ENCODE measurements at regions not wholly inside any gene's neighbourhood (a gene's known extent, or its start where the extent isn't known, plus 50 kb on each side); places are given as distances from the start of the nearest gene placed in this dataset.
A peak's percentile ranks its signal among the peaks of the same experiment; 100 is the strongest.
"Not testable (repeated sequence)": the region's sequence is repeated elsewhere in the genome, so short reads cannot be mapped to it uniquely, and the experiment has no call there.

GRCh38 chr3:15851735-15852134 is 54.0 kb upstream of the ANKRD28 start:
- DNase-seq: no peak
- peaks cover 8 to 38% of the 10 kb centered on the region in 2 donors for H3K36me3 Mint-ChIP-seq
- H3K4me1 Mint-ChIP-seq: peaks cover 22 to 35% of the 10 kb centered on the region in 2 donors
- ATAC-seq (replicated peaks): no peak
- no peak overlapping the region for H3K4me3 Mint-ChIP-seq
- peaks cover 0 to 4% of the 10 kb centered on the region in 2 donors for H3K9me3 Mint-ChIP-seq
- no peak overlapping the region for H3K27ac Mint-ChIP-seq
- H3K27me3 Mint-ChIP-seq: no peaks in the 10 kb centered on the region

DNA sequence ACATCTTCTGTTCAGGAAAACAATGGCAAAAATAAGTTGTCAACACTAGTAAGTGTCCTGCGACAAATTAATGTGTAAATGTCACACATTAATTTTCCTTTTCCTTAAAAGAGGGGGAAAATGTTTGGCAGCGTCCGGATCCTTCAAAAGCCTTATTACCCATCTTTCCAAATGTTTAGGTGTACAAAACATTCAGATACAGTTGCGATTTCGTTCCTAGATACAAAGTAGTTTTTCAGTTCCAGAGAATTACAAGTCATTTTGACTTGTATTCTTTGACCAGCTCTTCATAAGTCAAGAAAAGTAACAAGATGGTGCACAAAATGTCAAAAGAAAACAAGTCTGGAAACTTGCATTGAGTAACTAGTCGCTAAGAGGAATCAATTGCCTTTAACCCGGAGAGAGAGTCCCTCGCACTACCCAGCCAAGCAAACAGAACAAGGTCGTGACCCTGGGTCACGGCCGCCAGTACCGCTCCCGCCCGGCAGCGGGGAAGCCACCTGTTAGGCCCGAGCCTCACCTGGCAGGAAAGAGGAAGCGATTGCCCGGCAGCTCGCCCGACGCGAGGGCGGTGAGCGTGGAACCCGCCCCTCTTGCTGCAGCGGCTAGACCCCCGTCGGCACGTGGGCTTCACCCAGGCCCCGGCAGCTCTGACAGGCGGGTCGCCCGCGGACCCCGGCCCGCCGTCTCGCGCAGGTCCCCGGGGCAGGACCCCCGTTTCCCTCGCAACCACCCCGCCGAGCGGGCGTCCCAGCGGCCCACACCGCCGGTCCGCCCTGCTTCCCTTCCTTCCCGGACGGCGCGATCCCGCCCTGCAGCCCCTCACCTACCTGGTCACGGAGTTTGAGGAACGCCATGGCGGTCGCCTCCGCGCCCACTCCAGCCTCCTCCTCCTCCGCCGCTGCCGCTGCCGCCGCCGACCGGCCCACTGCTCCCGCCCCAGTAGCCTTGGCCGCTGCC is 61.0 kb upstream of the ANKRD28 start:
- DNase-seq: peak; percentile 70
- H3K36me3 Mint-ChIP-seq: peaks cover 5 to 21% of the 10 kb centered on the region in 2 donors

GRCh38 chr3:15859507-15860013 is 61.8 kb upstream of the ANKRD28 start:
- Mint-ChIP-seq H3K9me3 (no peaks in the 10 kb centered on the region), H3K36me3 (peaks cover 3 to 15% of the 10 kb centered on the region in 2 donors), H3K27me3 (no peaks in the 10 kb centered on the region), H3K4me1 (peaks cover 13 to 36% of the 10 kb centered on the region in 2 donors), H3K27ac (peak overlapping the region; percentile 97), H3K4me3 (peak overlapping the region; percentile 95 to 99)
- DNase-seq (peak; percentile 68), ATAC-seq (replicated peaks) (peak; percentile 79 to 83)

More for the DNA sequence above, 61.0 kb upstream of the ANKRD28 start:
- Mint-ChIP-seq H3K27me3 (no peaks in the 10 kb centered on the region), H3K27ac (peak overlapping the region; percentile 75), H3K4me3 (peak overlapping the region; percentile 84 to 99), H3K9me3 (no peaks in the 10 kb centered on the region), H3K4me1 (peaks cover 17 to 44% of the 10 kb centered on the region in 2 donors)
- ATAC-seq (replicated peaks): peak; percentile 77 to 78

GRCh38 chr3:15860014-15860934 is 62.5 kb upstream of the ANKRD28 start:
- H3K27ac Mint-ChIP-seq: peak overlapping the region; percentile 88
- peaks cover 2 to 4% of the 10 kb centered on the region in 2 donors for H3K9me3 Mint-ChIP-seq
- H3K4me1 Mint-ChIP-seq: peaks cover 10 to 32% of the 10 kb centered on the region in 2 donors
- peak overlapping the region; percentile 83 to 99 for H3K4me3 Mint-ChIP-seq
- H3K27me3 Mint-ChIP-seq: no peaks in the 10 kb centered on the region
- DNase-seq (peak; percentile 44), ATAC-seq (replicated peaks) (peak; percentile 74)
- H3K36me3 Mint-ChIP-seq: peaks cover 7 to 15% of the 10 kb centered on the region in 2 donors

- H3K27ac Mint-ChIP-seq: peak overlapping the region; percentile 88
- ATAC-seq (replicated peaks): no peak
Observed at GRCh38 chr3:15861163-15861562, 63.4 kb upstream of the ANKRD28 start.

GRCh38 chr3:15872807-15873206 is 75.0 kb upstream of the ANKRD28 start:
- no peaks in the 10 kb centered on the region for H3K4me1 Mint-ChIP-seq
- H3K27ac Mint-ChIP-seq: no peak overlapping the region
- H3K9me3 Mint-ChIP-seq: peaks cover 0 to 2% of the 10 kb centered on the region in 2 donors
- peaks cover 0 to 3% of the 10 kb centered on the region in 2 donors for H3K36me3 Mint-ChIP-seq
- DNase-seq: no peak
- ATAC-seq (replicated peaks): no peak
- H3K4me3 Mint-ChIP-seq: no peak overlapping the region
- peaks cover 0 to 5% of the 10 kb centered on the region in 2 donors for H3K27me3 Mint-ChIP-seq

More at GRCh38 chr3:15861163-15861562, 63.4 kb upstream of the ANKRD28 start:
- DNase-seq: no peak
- peaks cover 7 to 27% of the 10 kb centered on the region in 2 donors for H3K4me1 Mint-ChIP-seq
- H3K4me3 Mint-ChIP-seq: peak overlapping the region; percentile 83 to 99
- H3K36me3 Mint-ChIP-seq: peaks cover 9 to 15% of the 10 kb centered on the region in 2 donors
- H3K9me3 Mint-ChIP-seq: peaks cover 2 to 4% of the 10 kb centered on the region in 2 donors
- no peaks in the 10 kb centered on the region for H3K27me3 Mint-ChIP-seq

DNA sequence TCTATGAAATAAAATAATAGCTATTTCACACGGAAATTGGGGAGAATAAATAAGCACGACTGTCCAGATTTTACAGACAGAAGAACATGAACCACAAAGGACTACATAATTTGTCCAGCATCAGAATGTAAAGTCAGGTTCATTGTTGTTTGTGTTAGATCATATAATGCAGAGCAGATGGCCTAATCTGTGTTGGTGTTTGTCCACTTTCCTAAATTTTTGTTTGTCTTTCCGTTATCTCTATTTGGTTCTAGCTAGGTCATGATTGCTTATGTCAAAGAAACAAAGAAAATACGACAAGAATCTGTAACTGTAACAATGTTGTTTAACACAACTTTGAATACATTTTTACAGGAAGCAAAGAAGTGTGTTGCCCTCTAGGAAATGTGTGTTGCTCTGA is 75.6 kb upstream of the ANKRD28 start:
- ATAC-seq (replicated peaks): no peak
- H3K9me3 Mint-ChIP-seq: peaks cover 5% of the 10 kb centered on the region in 2 donors

DNA sequence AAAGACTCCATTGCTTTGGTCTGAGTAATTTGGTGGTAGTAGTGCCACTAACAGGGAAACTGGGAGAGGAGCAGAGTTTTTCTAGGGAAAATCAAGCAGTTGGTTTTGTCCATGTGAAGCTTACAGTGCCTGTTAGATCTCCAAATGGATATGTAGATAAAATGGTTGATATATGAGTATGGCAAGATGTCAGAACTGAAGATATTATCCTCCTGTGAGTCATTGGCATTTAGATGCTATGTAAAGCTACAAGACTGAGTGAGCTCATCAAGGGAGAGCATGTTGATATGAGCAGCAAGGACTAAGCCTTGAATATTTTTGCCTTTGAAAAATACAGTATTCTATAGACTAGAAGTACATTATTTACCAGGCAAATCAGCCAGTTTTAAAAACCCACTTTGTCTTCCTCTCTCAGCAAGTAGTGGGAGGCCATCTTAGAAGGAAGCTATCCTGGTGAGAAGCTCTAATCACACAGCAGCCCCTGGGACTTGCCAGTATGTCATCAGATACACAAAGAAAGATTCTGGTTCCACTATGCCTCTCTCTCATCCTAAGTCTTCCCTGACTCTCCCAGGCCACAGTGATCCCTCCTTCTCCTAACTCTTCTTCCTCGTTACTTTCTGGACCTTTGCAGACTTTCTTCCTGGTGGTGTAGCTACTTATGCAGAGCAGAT is 77.4 kb upstream of the ANKRD28 start:
- Mint-ChIP-seq H3K9me3 (peaks cover 5% of the 10 kb centered on the region in 2 donors), H3K4me3 (no peak overlapping the region), H3K4me1 (no peaks in the 10 kb centered on the region), H3K36me3 (peaks cover 12 to 14% of the 10 kb centered on the region in 2 donors), H3K27me3 (peaks cover 0 to 5% of the 10 kb centered on the region in 2 donors), H3K27ac (no peak overlapping the region)
- DNase-seq (no peak), ATAC-seq (replicated peaks) (no peak)

More for the DNA sequence above, 75.6 kb upstream of the ANKRD28 start:
- H3K27ac Mint-ChIP-seq: no peak overlapping the region
- H3K4me1 Mint-ChIP-seq: no peaks in the 10 kb centered on the region
- H3K4me3 Mint-ChIP-seq: no peak overlapping the region
- no peak for DNase-seq
- peaks cover 6 to 8% of the 10 kb centered on the region in 2 donors for H3K36me3 Mint-ChIP-seq
- H3K27me3 Mint-ChIP-seq: peaks cover 0 to 5% of the 10 kb centered on the region in 2 donors

GRCh38 chr3:15876669-15877068 is 78.9 kb upstream of the ANKRD28 start:
- DNase-seq: no peak
- no peak for ATAC-seq (replicated peaks)
- Mint-ChIP-seq H3K27ac (no peak overlapping the region), H3K9me3 (peaks cover 4 to 5% of the 10 kb centered on the region in 2 donors), H3K4me3 (no peak overlapping the region), H3K36me3 (peaks cover 12 to 14% of the 10 kb centered on the region in 2 donors), H3K27me3 (no peaks in the 10 kb centered on the region), H3K4me1 (no peaks in the 10 kb centered on the region)

DNA sequence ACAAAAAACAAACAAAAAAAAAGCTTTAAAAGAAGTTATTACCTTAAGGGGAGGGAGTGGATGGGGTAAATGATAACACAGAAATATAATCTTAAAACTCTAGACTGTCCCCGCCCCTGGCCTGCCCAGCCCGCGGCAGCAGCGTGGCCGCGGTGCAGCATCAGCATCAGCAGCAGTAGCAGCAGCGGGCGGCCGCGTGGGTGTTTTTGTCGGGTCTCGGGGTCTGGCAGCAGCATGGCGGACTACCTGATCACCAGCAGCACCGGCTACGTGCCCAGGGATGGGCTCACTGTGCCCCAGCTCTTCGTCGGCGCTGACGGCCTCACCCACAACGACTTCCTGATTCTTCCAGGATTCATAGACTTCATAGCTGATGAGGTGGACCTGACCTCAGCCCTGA is 80.0 kb upstream of the ANKRD28 start:
- Mint-ChIP-seq H3K36me3 (peaks cover 12 to 14% of the 10 kb centered on the region in 2 donors), H3K27me3 (no peaks in the 10 kb centered on the region), H3K4me1 (no peaks in the 10 kb centered on the region), H3K27ac (no peak overlapping the region), H3K9me3 (peaks cover 4 to 5% of the 10 kb centered on the region in 2 donors), H3K4me3 (no peak overlapping the region)
- no peak for DNase-seq
- ATAC-seq (replicated peaks): no peak

DNA sequence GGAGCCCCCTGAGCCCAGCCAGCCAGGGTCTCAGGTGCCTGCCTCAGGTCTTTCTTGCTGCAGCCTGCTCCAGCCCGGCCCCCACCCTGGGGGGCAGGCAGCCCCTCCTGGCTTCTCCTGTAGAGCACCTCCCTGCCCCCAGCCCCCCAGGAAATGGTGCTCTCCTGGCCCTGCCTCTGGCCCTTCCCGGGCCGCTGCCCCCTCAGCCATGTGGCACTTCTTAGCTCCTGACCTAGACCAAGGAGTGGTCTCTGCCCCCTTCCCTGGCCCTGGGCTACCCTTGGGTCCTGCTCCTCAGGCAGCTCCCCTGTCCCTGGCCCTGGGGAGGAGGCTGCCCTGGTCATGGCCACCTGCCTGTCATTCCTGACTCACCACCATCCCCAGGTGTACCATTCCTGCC is 82.0 kb upstream of the ANKRD28 start:
- peaks cover 12 to 14% of the 10 kb centered on the region in 2 donors for H3K36me3 Mint-ChIP-seq
- H3K4me3 Mint-ChIP-seq; H3K4me1 Mint-ChIP-seq; DNase-seq; ATAC-seq (replicated peaks); H3K27ac Mint-ChIP-seq; H3K27me3 Mint-ChIP-seq; H3K9me3 Mint-ChIP-seq: not testable (repeated sequence)

DNA sequence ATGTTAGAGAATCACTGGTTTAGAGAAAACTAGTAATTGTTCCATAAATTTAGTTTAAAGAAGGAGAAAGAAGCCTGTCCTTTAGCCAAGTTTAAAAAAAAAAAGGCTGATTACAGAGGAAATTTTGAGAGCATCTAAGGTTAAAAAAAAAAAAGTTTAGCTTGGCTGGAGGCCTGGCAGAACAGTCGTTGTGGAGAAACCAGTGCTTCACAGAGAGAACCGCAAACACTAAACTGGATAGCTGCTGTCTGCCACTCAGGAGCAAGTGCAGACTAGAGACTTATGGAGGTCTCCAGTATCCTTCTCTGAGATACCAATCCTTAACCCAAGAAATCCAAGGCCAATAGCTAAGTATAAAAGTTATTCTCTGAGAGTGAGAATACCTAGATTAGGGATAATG is 84.8 kb upstream of the ANKRD28 start:
- Mint-ChIP-seq H3K4me3 (no peak overlapping the region), H3K9me3 (peaks cover 13 to 17% of the 10 kb centered on the region in 2 donors), H3K27ac (no peak overlapping the region), H3K4me1 (no peaks in the 10 kb centered on the region), H3K36me3 (peaks cover 13 to 16% of the 10 kb centered on the region in 2 donors), H3K27me3 (no peaks in the 10 kb centered on the region)
- DNase-seq: no peak
- ATAC-seq (replicated peaks): no peak

- Mint-ChIP-seq H3K4me3 (no peak overlapping the region), H3K27me3 (no peaks in the 10 kb centered on the region), H3K9me3 (peaks cover 7 to 15% of the 10 kb centered on the region in 2 donors), H3K27ac (no peak overlapping the region), H3K36me3 (peaks cover 5 to 6% of the 10 kb centered on the region in 2 donors), H3K4me1 (no peaks in the 10 kb centered on the region)
- ATAC-seq (replicated peaks) (no peak), DNase-seq (no peak)
Observed at GRCh38 chr3:15884132-15884531, 86.4 kb upstream of the ANKRD28 start.
